Stimulated activated CD4-positive, alpha-beta T cell treated with anti-CD3 and anti-CD28 coated beads, Interleukin-12 subunit alpha, Interleukin-12 subunit beta, amount 100 ng/mL, for 4 hours (primary cell): ENCODE measurements at regions not wholly inside any gene's neighbourhood (a gene's known extent, or its start where the extent isn't known, plus 50 kb on each side); places are given as distances from the start of the nearest gene placed in this dataset.

Experiments
- DNase-seq: peaks from one replicate; pipeline ENCODE4 v3.0.0-alpha.2; 2020

- no peak for DNase-seq
Measured at GRCh38 chr6:1257778-1258177, 54.1 kb upstream of the FOXQ1 start.

GRCh38 chr6:1256435-1257008 is 55.4 kb upstream of the FOXQ1 start:
- DNase-seq = no peak

- no peak for DNase-seq
Measured at GRCh38 chr6:1255636-1256365, 56.1 kb upstream of the FOXQ1 start.

- no peak for DNase-seq
Measured at GRCh38 chr6:1254326-1254725, 57.6 kb upstream of the FOXQ1 start.

- DNase-seq = no peak
Measured at GRCh38 chr6:1253816-1254215, 58.1 kb upstream of the FOXQ1 start.

- no peak for DNase-seq
Measured at GRCh38 chr6:1251198-1252155, 60.4 kb upstream of the FOXQ1 start.

GRCh38 chr6:1250489-1251197 is 61.3 kb upstream of the FOXQ1 start:
- DNase-seq = no peak

GRCh38 chr6:1247894-1248293 is 64.0 kb upstream of the FOXQ1 start:
- DNase-seq = no peak

GRCh38 chr6:1247056-1247455 is 64.8 kb upstream of the FOXQ1 start:
- no peak for DNase-seq

GRCh38 chr6:1244941-1245340 is 67.0 kb upstream of the FOXQ1 start:
- no peak for DNase-seq

- DNase-seq = no peak
Measured at GRCh38 chr6:1244278-1244677, 67.6 kb upstream of the FOXQ1 start.

- DNase-seq = no peak
Measured at GRCh38 chr6:1242446-1242845, 69.5 kb upstream of the FOXQ1 start.

GRCh38 chr6:1242021-1242420 is 69.9 kb upstream of the FOXQ1 start:
- no peak for DNase-seq

GRCh38 chr6:1240766-1241318 is 71.1 kb upstream of the FOXQ1 start:
- DNase-seq = no peak

GRCh38 chr6:1239805-1240204 is 72.1 kb upstream of the FOXQ1 start:
- no peak for DNase-seq

GRCh38 chr6:1238040-1238439 is 73.9 kb upstream of the FOXQ1 start:
- DNase-seq = no peak

GRCh38 chr6:1237636-1238035 is 74.3 kb upstream of the FOXQ1 start:
- DNase-seq = no peak

GRCh38 chr6:1235825-1236224 is 76.1 kb upstream of the FOXQ1 start:
- no peak for DNase-seq

- DNase-seq = no peak
Measured at GRCh38 chr6:1233924-1234323, 78.0 kb upstream of the FOXQ1 start.

GRCh38 chr6:1232578-1232977 is 79.3 kb upstream of the FOXQ1 start:
- DNase-seq = no peak

GRCh38 chr6:1231941-1232340 is 80.0 kb upstream of the FOXQ1 start:
- DNase-seq = no peak

GRCh38 chr6:1230689-1231605 is 81.0 kb upstream of the FOXQ1 start:
- no peak for DNase-seq
